ENCODE measurements at regions not wholly inside any gene's neighbourhood (a gene's known extent, or its start where the extent isn't known, plus 50 kb on each side); places are given as distances from the start of the nearest gene placed in this dataset.

- intact Hi-C loops (cut with micrococcal nuclease; ENCODE audit: unreplicated experiment) (no loop called here), in situ Hi-C loops (cut with MboI) (no loop called here)
- Histone ChIP-seq H3K27me3 (replicated peaks in 1 of 2; ENCODE audit: control insufficient read depth in 2 of 2, insufficient read depth in 2 of 2, low read length in 1 of 2) (no peaks in the 10 kb centered on the region), H2AFZ (ENCODE audit: control insufficient read depth, low read depth, low read length) (no peak overlapping the region), H3K9me3 (replicated peaks; ENCODE audit: control insufficient read depth, insufficient read depth, low read length) (no peaks in the 10 kb centered on the region), H3K4me1 (ENCODE audit: control insufficient read depth, insufficient read depth, low read length) (no peaks in the 10 kb centered on the region), H3K36me3 (ENCODE audit: control insufficient read depth in 2 of 2, insufficient read depth in 2 of 2, low read length in 1 of 2) (no peaks in the 10 kb centered on the region), H4K20me1 (ENCODE audit: control insufficient read depth, insufficient read depth) (no peaks in the 10 kb centered on the region), H3K4me2 (ENCODE audit: control insufficient read depth, insufficient read depth) (no peak overlapping the region), H3K4me3 (no peak overlapping the region), H3K79me2 (ENCODE audit: control insufficient read depth, insufficient read depth, low read length) (no peaks in the 10 kb centered on the region), H3K27ac (ENCODE audit: control insufficient read depth, insufficient read depth) (no peak overlapping the region), H3K9ac (ENCODE audit: control insufficient read depth, insufficient read depth, low read length) (no peak overlapping the region)
- ChIA-PET POLR2A (no interaction called here), SMC1A (ENCODE audit: uncharacterized antibody, unreplicated experiment) (no interaction called here), RAD21 (ENCODE audit: unreplicated experiment) (no interaction called here), CTCF (no interaction called here)
- BruUV-seq (replicated peaks), result no TSS peak
- DNase-seq (ENCODE audit: low read depth, low spot score) (no peak), FAIRE-seq (no peak), ATAC-seq (no peak)
- no peak for TF ChIP-seq JUNB (IDR thresholded peaks at IDR 0.05)
- TF ChIP-seq ZBTB33 (IDR thresholded peaks at IDR 0.05), result no peak
- TF ChIP-seq STAT1 (conservative IDR thresholded peaks at IDR 0.05), result no peak
- TF ChIP-seq NFYB (IDR thresholded peaks at IDR 0.05; ENCODE audit: insufficient read depth, low read depth, low read length), result no peak
- TF ChIP-seq LARP7 (IDR thresholded peaks at IDR 0.05), result no peak
- TF ChIP-seq NBN (IDR thresholded peaks at IDR 0.05), result no peak
- no peak for TF ChIP-seq ATF2 (IDR thresholded peaks at IDR 0.05; ENCODE audit: low read length)
- TF ChIP-seq KDM1A (IDR thresholded peaks at IDR 0.05; ENCODE audit: borderline replicate concordance), result no peak
- TF ChIP-seq NR2F1 (conservative IDR thresholded peaks at IDR 0.05), result no peak
- TF ChIP-seq CHD1 (IDR thresholded peaks at IDR 0.05; ENCODE audit: low read depth, low read length), result no peak
- TF ChIP-seq USF1 (IDR thresholded peaks at IDR 0.05; ENCODE audit: borderline replicate concordance, extremely low read length, insufficient read depth, low read depth, low read length), result no peak
- TF ChIP-seq RELA (IDR thresholded peaks at IDR 0.05; ENCODE audit: borderline replicate concordance, partially characterized antibody), result no peak
- no peak for TF ChIP-seq MYB (IDR thresholded peaks at IDR 0.05; ENCODE audit: borderline replicate concordance, low read depth, low read length)
Measured at GRCh38 chr4:97185233-97185632, 958.0 kb downstream of the STPG2 start.

Measured in GM12878 (cell line).